ENCODE measurements at regions not wholly inside any gene's neighbourhood (a gene's known extent, or its start where the extent isn't known, plus 50 kb on each side); places are given as distances from the start of the nearest gene placed in this dataset.

DNA sequence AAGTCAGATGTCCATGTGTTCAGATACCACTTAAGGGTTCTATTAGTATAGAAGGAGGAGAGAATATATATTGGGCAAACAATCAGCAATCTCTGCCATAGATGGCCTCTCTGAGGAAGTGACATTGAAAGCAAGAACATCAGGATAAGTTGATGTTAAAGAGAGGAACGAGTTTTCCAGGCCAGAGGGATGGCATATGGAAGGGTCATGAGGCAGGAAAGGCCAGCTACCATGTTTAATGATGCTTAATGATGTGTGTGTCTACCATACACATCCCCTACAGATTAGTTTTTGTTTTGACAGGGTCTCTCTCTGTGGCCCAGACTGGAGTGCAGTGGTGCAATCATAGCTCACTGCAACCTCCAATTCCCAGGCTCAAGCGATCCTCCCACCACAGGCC, 63.0 kb downstream of the PTTG1 start:
- Histone ChIP-seq H3K36me3 (ENCODE audit: control insufficient read depth in 2 of 2, insufficient read depth in 1 of 2, low read length in 2 of 2) (no peaks in the 10 kb centered on the region), H3K4me3 (ENCODE audit: low read depth, low read length) (no peak overlapping the region), H3K4me1 (ENCODE audit: control insufficient read depth, insufficient read depth, low read length) (no peaks in the 10 kb centered on the region), H3K9me3 (ENCODE audit: control insufficient read depth, insufficient read depth, low read depth, low read length) (no peaks in the 10 kb centered on the region), H3K27ac (ENCODE audit: extremely low read depth, low read depth, low read length) (no peak overlapping the region)
- CTCF ChIA-PET = interaction anchor here (1.3 kb wide), 1 partner anchor 45 kb away, joined by 7 read pairs; no protein-coding TSS in a partner anchor
- no peak for TF ChIP-seq ZNF266 (tag by site-specific recombination; IDR thresholded peaks at IDR 0.05; ENCODE audit: low read depth)
- no peak for TF ChIP-seq HOXD13 (CRISPR knock-in tag; IDR thresholded peaks at IDR 0.05; ENCODE audit: borderline replicate concordance)
- TF ChIP-seq ZNF560 (tag by site-specific recombination; IDR thresholded peaks at IDR 0.05; ENCODE audit: borderline replicate concordance) = no peak
- TF ChIP-seq, protein P1, sequence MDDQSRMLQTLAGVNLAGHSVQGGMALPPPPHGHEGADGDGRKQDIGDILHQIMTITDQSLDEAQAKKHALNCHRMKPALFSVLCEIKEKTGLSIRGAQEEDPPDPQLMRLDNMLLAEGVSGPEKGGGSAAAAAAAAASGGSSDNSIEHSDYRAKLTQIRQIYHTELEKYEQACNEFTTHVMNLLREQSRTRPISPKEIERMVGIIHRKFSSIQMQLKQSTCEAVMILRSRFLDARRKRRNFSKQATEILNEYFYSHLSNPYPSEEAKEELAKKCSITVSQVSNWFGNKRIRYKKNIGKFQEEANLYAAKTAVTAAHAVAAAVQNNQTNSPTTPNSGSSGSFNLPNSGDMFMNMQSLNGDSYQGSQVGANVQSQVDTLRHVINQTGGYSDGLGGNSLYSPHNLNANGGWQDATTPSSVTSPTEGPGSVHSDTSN (CRISPR knock-in tag; IDR thresholded peaks at IDR 0.05) = no peak
- POLR2A ChIA-PET = no interaction called here

DNA sequence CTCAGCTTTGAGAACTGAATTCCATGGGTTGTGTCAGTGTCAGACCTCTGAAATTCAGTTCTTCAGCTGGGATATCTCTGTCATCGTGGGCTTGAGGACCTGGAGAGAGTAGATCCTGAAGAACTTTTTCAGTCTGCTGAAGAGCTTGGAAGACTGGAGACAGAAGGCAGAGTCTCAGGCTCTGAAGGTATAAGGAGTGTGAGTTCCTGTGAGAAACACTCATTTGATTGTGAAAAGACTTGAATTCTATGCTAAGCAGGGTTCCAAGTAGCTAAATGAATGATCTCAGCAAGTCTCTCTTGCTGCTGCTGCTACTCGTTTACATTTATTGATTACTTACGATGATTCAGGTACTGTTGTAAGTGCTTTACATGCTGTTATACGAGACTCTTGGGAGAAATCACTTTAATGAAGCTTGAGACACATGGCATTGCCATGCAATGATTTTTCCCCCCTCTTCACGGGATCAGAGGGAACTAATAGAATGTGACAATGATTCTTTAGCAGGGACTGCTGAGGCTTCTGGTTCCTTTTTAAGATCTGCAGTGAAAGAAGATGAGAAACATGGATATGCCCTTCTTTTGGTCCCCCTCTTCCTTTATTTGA, 63.8 kb downstream of the PTTG1 start:
- ChIA-PET CTCF (interaction anchor here (1.3 kb wide), 1 partner anchor 46 kb away, joined by 7 read pairs; no protein-coding TSS in a partner anchor), POLR2A (no interaction called here)
- H3K4me3 ChIP-seq (ENCODE audit: low read depth, low read length) = no peak overlapping the region
- no peaks in the 10 kb centered on the region for H3K9me3 ChIP-seq (ENCODE audit: control insufficient read depth, insufficient read depth, low read depth, low read length)
- no peak overlapping the region for H3K27ac ChIP-seq (ENCODE audit: extremely low read depth, low read depth, low read length)
- TF ChIP-seq ZNF560 (tag by site-specific recombination; IDR thresholded peaks at IDR 0.05; ENCODE audit: borderline replicate concordance) (no peak), ZNF510 (tag by site-specific recombination; IDR thresholded peaks at IDR 0.05; ENCODE audit: insufficient replicate concordance) (peak; percentile 58)
- H3K4me1 ChIP-seq (ENCODE audit: control insufficient read depth, insufficient read depth, low read length) = no peaks in the 10 kb centered on the region
- no peaks in the 10 kb centered on the region for H3K36me3 ChIP-seq (ENCODE audit: control insufficient read depth in 2 of 2, insufficient read depth in 1 of 2, low read length in 2 of 2)

DNA sequence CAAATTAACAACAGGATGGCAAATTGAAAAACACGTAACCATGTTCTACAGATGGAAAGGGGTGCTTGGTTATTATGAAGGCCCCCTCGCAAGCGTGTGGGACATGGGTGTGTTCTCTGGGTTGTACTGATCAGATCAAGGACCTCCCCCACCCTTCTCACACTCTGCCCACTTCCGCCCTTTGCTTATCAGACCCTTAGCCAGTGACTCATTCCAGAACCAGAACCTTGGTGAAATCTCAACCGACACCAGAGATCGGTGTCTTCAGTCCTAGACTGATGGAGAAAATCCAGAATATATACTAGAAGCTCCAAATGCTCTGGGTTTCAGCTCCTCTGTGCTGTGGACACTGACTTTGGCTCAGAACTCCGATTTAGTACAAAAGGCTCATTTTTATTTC, 64.9 kb downstream of the PTTG1 start:
- Histone ChIP-seq H3K9me3 (ENCODE audit: control insufficient read depth, insufficient read depth, low read depth, low read length) (no peaks in the 10 kb centered on the region), H3K4me3 (ENCODE audit: low read depth, low read length) (no peak overlapping the region), H3K36me3 (ENCODE audit: control insufficient read depth in 2 of 2, insufficient read depth in 1 of 2, low read length in 2 of 2) (no peaks in the 10 kb centered on the region), H3K4me1 (ENCODE audit: control insufficient read depth, insufficient read depth, low read length) (no peaks in the 10 kb centered on the region), H3K27ac (ENCODE audit: extremely low read depth, low read depth, low read length) (no peak overlapping the region)
- TF ChIP-seq, protein P2, sequence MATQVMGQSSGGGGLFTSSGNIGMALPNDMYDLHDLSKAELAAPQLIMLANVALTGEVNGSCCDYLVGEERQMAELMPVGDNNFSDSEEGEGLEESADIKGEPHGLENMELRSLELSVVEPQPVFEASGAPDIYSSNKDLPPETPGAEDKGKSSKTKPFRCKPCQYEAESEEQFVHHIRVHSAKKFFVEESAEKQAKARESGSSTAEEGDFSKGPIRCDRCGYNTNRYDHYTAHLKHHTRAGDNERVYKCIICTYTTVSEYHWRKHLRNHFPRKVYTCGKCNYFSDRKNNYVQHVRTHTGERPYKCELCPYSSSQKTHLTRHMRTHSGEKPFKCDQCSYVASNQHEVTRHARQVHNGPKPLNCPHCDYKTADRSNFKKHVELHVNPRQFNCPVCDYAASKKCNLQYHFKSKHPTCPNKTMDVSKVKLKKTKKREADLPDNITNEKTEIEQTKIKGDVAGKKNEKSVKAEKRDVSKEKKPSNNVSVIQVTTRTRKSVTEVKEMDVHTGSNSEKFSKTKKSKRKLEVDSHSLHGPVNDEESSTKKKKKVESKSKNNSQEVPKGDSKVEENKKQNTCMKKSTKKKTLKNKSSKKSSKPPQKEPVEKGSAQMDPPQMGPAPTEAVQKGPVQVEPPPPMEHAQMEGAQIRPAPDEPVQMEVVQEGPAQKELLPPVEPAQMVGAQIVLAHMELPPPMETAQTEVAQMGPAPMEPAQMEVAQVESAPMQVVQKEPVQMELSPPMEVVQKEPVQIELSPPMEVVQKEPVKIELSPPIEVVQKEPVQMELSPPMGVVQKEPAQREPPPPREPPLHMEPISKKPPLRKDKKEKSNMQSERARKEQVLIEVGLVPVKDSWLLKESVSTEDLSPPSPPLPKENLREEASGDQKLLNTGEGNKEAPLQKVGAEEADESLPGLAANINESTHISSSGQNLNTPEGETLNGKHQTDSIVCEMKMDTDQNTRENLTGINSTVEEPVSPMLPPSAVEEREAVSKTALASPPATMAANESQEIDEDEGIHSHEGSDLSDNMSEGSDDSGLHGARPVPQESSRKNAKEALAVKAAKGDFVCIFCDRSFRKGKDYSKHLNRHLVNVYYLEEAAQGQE (tag by site-specific recombination; IDR thresholded peaks at IDR 0.05) = no peak
- TF ChIP-seq ZNF670 (tag by site-specific recombination; IDR thresholded peaks at IDR 0.05; ENCODE audit: low read depth) = no peak
- TF ChIP-seq, protein P3, sequence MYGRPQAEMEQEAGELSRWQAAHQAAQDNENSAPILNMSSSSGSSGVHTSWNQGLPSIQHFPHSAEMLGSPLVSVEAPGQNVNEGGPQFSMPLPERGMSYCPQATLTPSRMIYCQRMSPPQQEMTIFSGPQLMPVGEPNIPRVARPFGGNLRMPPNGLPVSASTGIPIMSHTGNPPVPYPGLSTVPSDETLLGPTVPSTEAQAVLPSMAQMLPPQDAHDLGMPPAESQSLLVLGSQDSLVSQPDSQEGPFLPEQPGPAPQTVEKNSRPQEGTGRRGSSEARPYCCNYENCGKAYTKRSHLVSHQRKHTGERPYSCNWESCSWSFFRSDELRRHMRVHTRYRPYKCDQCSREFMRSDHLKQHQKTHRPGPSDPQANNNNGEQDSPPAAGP (tag by site-specific recombination; IDR thresholded peaks at IDR 0.05) = no peak
- no peak for TF ChIP-seq YY1 (tag by site-specific recombination; IDR thresholded peaks at IDR 0.05)
- TF ChIP-seq, protein P4, sequence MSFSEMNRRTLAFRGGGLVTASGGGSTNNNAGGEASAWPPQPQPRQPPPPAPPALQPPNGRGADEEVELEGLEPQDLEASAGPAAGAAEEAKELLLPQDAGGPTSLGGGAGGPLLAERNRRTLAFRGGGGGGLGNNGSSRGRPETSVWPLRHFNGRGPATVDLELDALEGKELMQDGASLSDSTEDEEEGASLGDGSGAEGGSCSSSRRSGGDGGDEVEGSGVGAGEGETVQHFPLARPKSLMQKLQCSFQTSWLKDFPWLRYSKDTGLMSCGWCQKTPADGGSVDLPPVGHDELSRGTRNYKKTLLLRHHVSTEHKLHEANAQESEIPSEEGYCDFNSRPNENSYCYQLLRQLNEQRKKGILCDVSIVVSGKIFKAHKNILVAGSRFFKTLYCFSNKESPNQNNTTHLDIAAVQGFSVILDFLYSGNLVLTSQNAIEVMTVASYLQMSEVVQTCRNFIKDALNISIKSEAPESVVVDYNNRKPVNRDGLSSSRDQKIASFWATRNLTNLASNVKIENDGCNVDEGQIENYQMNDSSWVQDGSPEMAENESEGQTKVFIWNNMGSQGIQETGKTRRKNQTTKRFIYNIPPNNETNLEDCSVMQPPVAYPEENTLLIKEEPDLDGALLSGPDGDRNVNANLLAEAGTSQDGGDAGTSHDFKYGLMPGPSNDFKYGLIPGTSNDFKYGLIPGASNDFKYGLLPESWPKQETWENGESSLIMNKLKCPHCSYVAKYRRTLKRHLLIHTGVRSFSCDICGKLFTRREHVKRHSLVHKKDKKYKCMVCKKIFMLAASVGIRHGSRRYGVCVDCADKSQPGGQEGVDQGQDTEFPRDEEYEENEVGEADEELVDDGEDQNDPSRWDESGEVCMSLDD (tag by site-specific recombination; IDR thresholded peaks at IDR 0.05) = no peak
- no peak for TF ChIP-seq ZBTB20 (tag by site-specific recombination; IDR thresholded peaks at IDR 0.05)
- no peak for TF ChIP-seq ZNF792 (tag by site-specific recombination; IDR thresholded peaks at IDR 0.05)
- TF ChIP-seq, protein P5, sequence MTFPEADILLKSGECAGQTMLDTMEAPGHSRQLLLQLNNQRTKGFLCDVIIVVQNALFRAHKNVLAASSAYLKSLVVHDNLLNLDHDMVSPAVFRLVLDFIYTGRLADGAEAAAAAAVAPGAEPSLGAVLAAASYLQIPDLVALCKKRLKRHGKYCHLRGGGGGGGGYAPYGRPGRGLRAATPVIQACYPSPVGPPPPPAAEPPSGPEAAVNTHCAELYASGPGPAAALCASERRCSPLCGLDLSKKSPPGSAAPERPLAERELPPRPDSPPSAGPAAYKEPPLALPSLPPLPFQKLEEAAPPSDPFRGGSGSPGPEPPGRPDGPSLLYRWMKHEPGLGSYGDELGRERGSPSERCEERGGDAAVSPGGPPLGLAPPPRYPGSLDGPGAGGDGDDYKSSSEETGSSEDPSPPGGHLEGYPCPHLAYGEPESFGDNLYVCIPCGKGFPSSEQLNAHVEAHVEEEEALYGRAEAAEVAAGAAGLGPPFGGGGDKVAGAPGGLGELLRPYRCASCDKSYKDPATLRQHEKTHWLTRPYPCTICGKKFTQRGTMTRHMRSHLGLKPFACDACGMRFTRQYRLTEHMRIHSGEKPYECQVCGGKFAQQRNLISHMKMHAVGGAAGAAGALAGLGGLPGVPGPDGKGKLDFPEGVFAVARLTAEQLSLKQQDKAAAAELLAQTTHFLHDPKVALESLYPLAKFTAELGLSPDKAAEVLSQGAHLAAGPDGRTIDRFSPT (tag by site-specific recombination; IDR thresholded peaks at IDR 0.05) = no peak
- TF ChIP-seq ZNF707 (tag by site-specific recombination; IDR thresholded peaks at IDR 0.05) = no peak
- no peak for TF ChIP-seq ZNF112 (tag by site-specific recombination; IDR thresholded peaks at IDR 0.05)
- TF ChIP-seq ZNF837 (tag by site-specific recombination; IDR thresholded peaks at IDR 0.05) = no peak
- ChIA-PET POLR2A (no interaction called here), CTCF (no interaction called here)

Measured in HEK293 (cell line).